H9 (cell line): ENCODE measurements at regions not wholly inside any gene's neighbourhood (a gene's known extent, or its start where the extent isn't known, plus 50 kb on each side); places are given as distances from the start of the nearest gene placed in this dataset.

Experiments used
- DNase-seq: peaks from one replicate; pipeline ENCODE4 v3.0.0-alpha.2; 2017
- H2AFZ ChIP-seq: one replicate; pipeline ENCODE4 v1.6.1; 2013; ENCODE audit warnings: mild to moderate bottlenecking, low read length, control low read depth, moderate library complexity
- H2AK5ac ChIP-seq: 2 replicates; pipeline ENCODE4 v1.6.1; 2013; ENCODE audit warnings: low read length, control low read depth, mixed read lengths; ENCODE audit not compliant: insufficient read length
- H2BK120ac ChIP-seq: one replicate; pipeline ENCODE4 v1.6.1; 2013; ENCODE audit warnings: low read depth, mild to moderate bottlenecking, low read length, control low read depth, inconsistent platforms; ENCODE audit not compliant: poor library complexity, severe bottlenecking
- H2BK12ac ChIP-seq: 2 replicates; pipeline ENCODE4 v1.6.1; 2013; ENCODE audit warnings: low read length, control low read depth, mixed read lengths, low read depth; ENCODE audit not compliant: insufficient read length
- H2BK15ac ChIP-seq: 2 replicates; pipeline ENCODE4 v1.6.1; 2013; ENCODE audit warnings: low read depth, low read length, control low read depth
- H2BK20ac ChIP-seq: one replicate; pipeline ENCODE4 v1.6.1; 2013; ENCODE audit warnings: low read depth, mild to moderate bottlenecking, low read length, control low read depth, inconsistent platforms; ENCODE audit not compliant: poor library complexity, severe bottlenecking
- H2BK5ac ChIP-seq: 2 replicates; pipeline ENCODE4 v1.6.1; 2013; ENCODE audit warnings: low read length, control low read depth, mixed read lengths; ENCODE audit not compliant: insufficient read length
- H3K14ac ChIP-seq: 2 replicates; pipeline ENCODE4 v1.6.1; 2013; ENCODE audit warnings: low read length, control low read depth; ENCODE audit not compliant: insufficient read depth
- H3K18ac ChIP-seq: 2 replicates; pipeline ENCODE4 v1.6.1; 2013; ENCODE audit warnings: low read depth, mild to moderate bottlenecking, mixed read lengths, low read length, control low read depth; ENCODE audit not compliant: insufficient read length
- H3K23ac ChIP-seq: 2 replicates; pipeline ENCODE4 v1.6.1; 2013; ENCODE audit warnings: low read length, control low read depth, mixed read lengths, low read depth; ENCODE audit not compliant: insufficient read length
- H3K23me2 ChIP-seq: 2 replicates; pipeline ENCODE4 v1.6.1; 2013; ENCODE audit warnings: low read depth, mild to moderate bottlenecking, mixed read lengths, low read length, control low read depth; ENCODE audit not compliant: insufficient read length, poor library complexity, severe bottlenecking
- H3K27ac ChIP-seq: 2 replicates; pipeline ENCODE4 v1.5.1; 2013; ENCODE audit warnings: low read length, control low read depth, mixed read lengths, low read depth; ENCODE audit not compliant: insufficient read length
- H3K27me3 ChIP-seq: 2 replicates; pipeline ENCODE4 v1.6.1; 2013; ENCODE audit warnings: low read length, control low read depth, inconsistent platforms; ENCODE audit not compliant: insufficient read depth
- H3K4ac ChIP-seq: 2 replicates; pipeline ENCODE4 v1.6.1; 2013; ENCODE audit warnings: low read depth, mild to moderate bottlenecking, control low read depth, inconsistent platforms, low read length, moderate library complexity
- H3K4me1 ChIP-seq: 2 replicates; pipeline ENCODE4 v1.6.1; 2013; ENCODE audit warnings: low read length, control low read depth, inconsistent platforms; ENCODE audit not compliant: insufficient read depth
- H3K4me2 ChIP-seq: 2 replicates; pipeline ENCODE4 v1.6.1; 2013; ENCODE audit warnings: low read length, control low read depth, mixed read lengths; ENCODE audit not compliant: insufficient read length, insufficient read depth
- H3K56ac ChIP-seq: 2 replicates; pipeline ENCODE4 v1.6.1; 2013; ENCODE audit warnings: low read depth, mild to moderate bottlenecking, mixed read lengths, low read length, control low read depth; ENCODE audit not compliant: insufficient read length
- H3K79me1 ChIP-seq: 2 replicates; pipeline ENCODE4 v1.6.1; 2013; ENCODE audit warnings: low read depth, mild to moderate bottlenecking, moderate library complexity, low read length, control low read depth, inconsistent platforms; ENCODE audit not compliant: insufficient read depth, poor library complexity, severe bottlenecking
- H3K79me2 ChIP-seq: 2 replicates; pipeline ENCODE4 v1.6.1; 2013; ENCODE audit warnings: low read length, control low read depth, inconsistent platforms; ENCODE audit not compliant: insufficient read depth
- H3K9ac ChIP-seq: 2 replicates; pipeline ENCODE4 v1.6.1; 2013; ENCODE audit warnings: low read length, control low read depth, mixed read lengths; ENCODE audit not compliant: insufficient read length; ENCODE audit errors: extremely low read depth
- H3K9me3 ChIP-seq: one replicate; pipeline ENCODE4 v1.6.1; 2013; ENCODE audit warnings: low read depth, low read length, inconsistent platforms; ENCODE audit not compliant: control insufficient read depth
- H3T11ph ChIP-seq: one replicate; pipeline ENCODE4 v1.6.1; 2013; ENCODE audit warnings: mild to moderate bottlenecking, low read length, control low read depth, inconsistent platforms
- H4K20me1 ChIP-seq: one replicate; pipeline ENCODE4 v1.6.1; 2013; ENCODE audit not compliant: control insufficient read depth, insufficient read length, insufficient read depth
- H4K5ac ChIP-seq: 2 replicates; pipeline ENCODE4 v1.6.1; 2013; ENCODE audit warnings: low read depth, mild to moderate bottlenecking, mixed read lengths, low read length, control low read depth; ENCODE audit not compliant: insufficient read length
- H4K8ac ChIP-seq: replicated peaks from 2 replicates; pipeline ENCODE4 v1.6.1; 2013; ENCODE audit warnings: low read length, control low read depth, mixed read lengths, low read depth; ENCODE audit not compliant: insufficient read length
- H4K91ac ChIP-seq: 2 replicates; pipeline ENCODE4 v1.6.1; 2013; ENCODE audit warnings: low read depth, mild to moderate bottlenecking, moderate library complexity, mixed read lengths, low read length, control low read depth; ENCODE audit not compliant: insufficient read length
- H3K27ac Mint-ChIP-seq, 3 experiments: 2 replicates in 2 of 3; 3 replicates in 1 of 3; pipeline ENCODE4 v1.8.0; 2020 to 2021; ENCODE audit warnings: mixed read lengths in 3 of 3, mild to moderate bottlenecking in 1 of 3, moderate library complexity in 1 of 3
- H3K27me3 Mint-ChIP-seq: 2 replicates; pipeline ENCODE4 v1.8.0; 2021; ENCODE audit warnings: low read depth, mild to moderate bottlenecking, moderate library complexity, mixed read lengths
- H3K36me3 Mint-ChIP-seq, 3 experiments: 2 replicates in 2 of 3; 3 replicates in 1 of 3; pipeline ENCODE4 v1.8.0; 2020 to 2021; ENCODE audit warnings: low read depth in 3 of 3, mixed read lengths in 3 of 3; ENCODE audit not compliant: insufficient read depth in 1 of 3
- H3K4me1 Mint-ChIP-seq, 2 experiments: 2 replicates each; pipeline ENCODE4 v1.8.0; 2020; ENCODE audit warnings: mixed read lengths in 2 of 2
- H3K4me3 Mint-ChIP-seq, 2 experiments: 2 replicates in 1 of 2; 3 replicates in 1 of 2; pipeline ENCODE4 v1.8.0; 2020 to 2021; ENCODE audit warnings: mild to moderate bottlenecking in 2 of 2, mixed read lengths in 2 of 2, moderate library complexity in 1 of 2
- H3K9me3 Mint-ChIP-seq, 2 experiments: 2 replicates in 1 of 2; 3 replicates in 1 of 2; pipeline ENCODE4 v1.8.0; 2020; ENCODE audit warnings: mild to moderate bottlenecking in 2 of 2, mixed read lengths in 2 of 2, moderate library complexity in 1 of 2
- CTCF ChIP-seq: fragments of 200-600 bp; sonication (generic); conservative IDR thresholded peaks from 3 replicates; pipeline ENCODE4 v1.8.0; 2021; ENCODE audit warnings: antibody characterized with exemption, mild to moderate bottlenecking
- WGBS: extraction: QIAGEN DNeasy Blood & Tissue Kit; methylation state at CpG from one replicate; pipeline ENCODE4 v1.1.7; 2013; ENCODE audit warnings: missing lambda C conversion rate, low lambda C conversion rate, mixed read lengths; ENCODE audit not compliant: insufficient read length; ENCODE audit errors: extremely low coverage; 5-methylcytosine and 5-hydroxymethylcytosine counted together

- H2AFZ ChIP-seq, result no peak overlapping the region
- no peaks in the 10 kb centered on the region for H3K4me1 Mint-ChIP-seq
- H3K9ac ChIP-seq, result no peak overlapping the region
- H4K20me1 ChIP-seq, result no peaks in the 10 kb centered on the region
- peaks cover 0 to 9% (median 0%) of the 10 kb centered on the region in 3 experiments; a peak in 1 of 7 replicates for H3K36me3 Mint-ChIP-seq
- H3K23ac ChIP-seq, result no peak overlapping the region
- no peak overlapping the region for H3K18ac ChIP-seq
- H3K56ac ChIP-seq, result no peak overlapping the region
- H3K27ac ChIP-seq, result no peak overlapping the region
- no peaks in the 10 kb centered on the region; the same call in 1 of the 2 replicates for H3K27me3 Mint-ChIP-seq
- no peaks in the 10 kb centered on the region for H3K79me1 ChIP-seq
- WGBS, result no CpG with 5 or more reads among the region's 3 CpGs
- no peak overlapping the region for H2BK120ac ChIP-seq
- no peaks in the 10 kb centered on the region for H3K79me2 ChIP-seq
- no peak for TF ChIP-seq CTCF
- H3K27ac Mint-ChIP-seq, result no peak overlapping the region; a peak in 1 of 7 replicates
- H3K23me2 ChIP-seq, result no peaks in the 10 kb centered on the region
- H3K9me3 ChIP-seq, result no peaks in the 10 kb centered on the region
- no peak overlapping the region for H2BK5ac ChIP-seq
- no peak overlapping the region for H4K5ac ChIP-seq
- H2BK12ac ChIP-seq, result no peak overlapping the region
- H3K9me3 Mint-ChIP-seq, result no peaks in the 10 kb centered on the region; a peak in 1 of 5 replicates
- H2BK20ac ChIP-seq, result no peak overlapping the region
- H3K27me3 ChIP-seq, result no peaks in the 10 kb centered on the region
- H3K4me2 ChIP-seq, result no peak overlapping the region
- DNase-seq, result no peak
- no peak overlapping the region for H4K8ac ChIP-seq
- no peak overlapping the region for H3K14ac ChIP-seq
- no peak overlapping the region for H4K91ac ChIP-seq
- H2AK5ac ChIP-seq, result no peak overlapping the region
- no peak overlapping the region for H2BK15ac ChIP-seq
- no peaks in the 10 kb centered on the region for H3K4me1 ChIP-seq
- no peak overlapping the region for H3K4me3 Mint-ChIP-seq
- H3T11ph ChIP-seq, result no peak overlapping the region
- H3K4ac ChIP-seq, result no peak overlapping the region
These were observed 116.6 kb upstream of the CEP162 start for GRCh38 chr6:84344005-84344404.
